GM12872 (cell line): ENCODE measurements at regions not wholly inside any gene's neighbourhood (a gene's known extent, or its start where the extent isn't known, plus 50 kb on each side); places are given as distances from the start of the nearest gene placed in this dataset.

Source experiments
- TF ChIP-seq, protein P1 (sequence below): IDR thresholded peaks from 3 replicates; pipeline ENCODE4 v1.5.1; 2011; ENCODE audit warnings: low read depth, mild to moderate bottlenecking, low read length, moderate library complexity; ENCODE audit not compliant: insufficient read depth

DNA sequence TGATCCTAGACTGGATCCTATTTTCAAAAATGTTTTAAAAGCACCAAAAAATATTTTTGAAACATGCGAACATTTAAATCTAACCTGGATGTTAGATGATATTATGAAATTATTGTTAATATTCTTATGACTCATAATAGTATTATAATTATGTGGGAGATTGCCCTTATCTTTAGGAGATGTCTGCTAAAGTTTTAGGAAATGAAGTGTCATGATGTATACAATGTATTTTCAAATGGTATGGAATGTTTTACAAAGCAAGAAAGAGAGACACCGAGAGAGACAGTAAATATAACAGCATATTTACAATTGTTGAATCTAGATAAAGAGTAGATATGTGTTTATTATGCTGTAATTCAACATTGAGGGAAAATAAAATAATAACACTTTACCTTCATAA is 455.9 kb downstream of the ACTL7B start:
- TF ChIP-seq, protein P1, sequence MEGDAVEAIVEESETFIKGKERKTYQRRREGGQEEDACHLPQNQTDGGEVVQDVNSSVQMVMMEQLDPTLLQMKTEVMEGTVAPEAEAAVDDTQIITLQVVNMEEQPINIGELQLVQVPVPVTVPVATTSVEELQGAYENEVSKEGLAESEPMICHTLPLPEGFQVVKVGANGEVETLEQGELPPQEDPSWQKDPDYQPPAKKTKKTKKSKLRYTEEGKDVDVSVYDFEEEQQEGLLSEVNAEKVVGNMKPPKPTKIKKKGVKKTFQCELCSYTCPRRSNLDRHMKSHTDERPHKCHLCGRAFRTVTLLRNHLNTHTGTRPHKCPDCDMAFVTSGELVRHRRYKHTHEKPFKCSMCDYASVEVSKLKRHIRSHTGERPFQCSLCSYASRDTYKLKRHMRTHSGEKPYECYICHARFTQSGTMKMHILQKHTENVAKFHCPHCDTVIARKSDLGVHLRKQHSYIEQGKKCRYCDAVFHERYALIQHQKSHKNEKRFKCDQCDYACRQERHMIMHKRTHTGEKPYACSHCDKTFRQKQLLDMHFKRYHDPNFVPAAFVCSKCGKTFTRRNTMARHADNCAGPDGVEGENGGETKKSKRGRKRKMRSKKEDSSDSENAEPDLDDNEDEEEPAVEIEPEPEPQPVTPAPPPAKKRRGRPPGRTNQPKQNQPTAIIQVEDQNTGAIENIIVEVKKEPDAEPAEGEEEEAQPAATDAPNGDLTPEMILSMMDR = no peak

DNA sequence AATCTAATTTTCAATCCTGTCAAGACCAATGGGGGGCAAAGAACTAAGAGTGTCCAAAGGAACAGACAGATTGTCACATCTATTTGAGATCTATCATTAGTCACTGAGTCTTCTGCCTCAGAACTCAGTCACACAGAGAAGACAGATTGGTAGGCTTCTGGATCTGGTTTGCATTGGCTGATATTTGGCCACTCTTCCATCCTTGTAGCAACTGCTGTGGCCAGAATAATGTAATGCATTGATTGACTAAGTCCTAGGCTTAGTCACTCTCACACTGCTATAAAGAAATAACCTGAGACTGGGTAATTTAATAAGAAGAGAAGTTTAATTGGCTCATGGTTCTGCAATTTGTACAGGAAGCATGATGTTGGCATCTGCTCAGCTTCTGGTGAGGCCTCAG is 458.5 kb downstream of the ACTL7B start:
- TF ChIP-seq, protein P1 = no peak

DNA sequence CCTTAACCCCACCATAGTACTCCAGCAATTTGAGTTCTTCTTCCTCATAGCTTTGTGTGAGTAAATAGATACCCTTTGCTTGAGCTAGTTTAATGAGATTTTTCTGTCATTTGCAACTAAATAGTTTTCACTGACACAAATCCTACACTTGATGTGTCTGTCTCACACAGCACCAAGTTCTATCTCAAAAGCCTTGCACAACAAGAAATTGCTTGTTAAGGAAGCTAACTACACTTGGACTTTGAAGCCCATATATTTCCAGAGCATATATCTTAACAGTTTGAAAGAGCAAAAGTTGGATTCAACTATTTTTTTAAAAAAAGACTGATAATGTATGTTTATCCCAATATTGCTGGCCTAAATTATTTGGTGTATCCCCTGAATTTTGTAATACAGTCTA is 459.2 kb downstream of the ACTL7B start:
- TF ChIP-seq, protein P1 = no peak

DNA sequence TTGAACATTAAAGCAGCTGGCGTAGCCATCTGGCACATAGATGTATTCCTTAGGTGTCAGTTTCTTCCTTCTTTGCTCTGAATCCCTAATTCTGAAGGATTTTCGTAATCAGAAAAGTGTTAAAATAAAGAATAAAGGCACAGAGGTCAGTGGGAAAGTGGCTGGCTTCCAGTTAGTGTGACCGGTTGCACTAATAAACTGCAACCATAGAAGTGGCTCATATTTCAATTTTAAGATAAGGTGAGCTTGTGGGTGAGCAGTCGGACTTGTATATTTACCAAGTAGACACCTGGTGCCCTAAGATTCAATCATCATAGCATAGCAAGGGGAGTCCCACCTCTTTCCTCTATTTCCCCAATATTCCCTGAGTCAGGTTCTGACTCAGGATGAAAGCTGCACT is 459.6 kb downstream of the ACTL7B start:
- TF ChIP-seq, protein P1 = no peak

DNA sequence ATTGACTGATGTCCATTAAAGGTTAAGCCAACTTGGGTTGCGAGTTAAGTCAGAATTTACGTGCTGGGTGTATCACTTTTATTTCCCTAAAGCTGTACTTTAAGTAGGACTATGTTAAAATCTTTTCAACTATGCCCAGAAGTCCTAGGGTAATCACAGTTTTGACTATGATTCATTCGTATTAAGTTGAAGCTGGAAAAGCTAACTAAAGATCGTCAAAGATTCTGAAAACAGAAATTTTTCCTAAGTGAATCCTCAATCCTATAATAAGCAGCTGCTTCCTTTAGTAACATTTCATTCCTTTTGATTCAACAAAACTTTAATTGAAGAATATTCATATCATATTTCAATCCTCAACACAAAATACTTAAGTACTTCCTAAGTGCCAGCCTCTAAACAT is 460.4 kb downstream of the ACTL7B start:
- TF ChIP-seq, protein P1 = no peak

DNA sequence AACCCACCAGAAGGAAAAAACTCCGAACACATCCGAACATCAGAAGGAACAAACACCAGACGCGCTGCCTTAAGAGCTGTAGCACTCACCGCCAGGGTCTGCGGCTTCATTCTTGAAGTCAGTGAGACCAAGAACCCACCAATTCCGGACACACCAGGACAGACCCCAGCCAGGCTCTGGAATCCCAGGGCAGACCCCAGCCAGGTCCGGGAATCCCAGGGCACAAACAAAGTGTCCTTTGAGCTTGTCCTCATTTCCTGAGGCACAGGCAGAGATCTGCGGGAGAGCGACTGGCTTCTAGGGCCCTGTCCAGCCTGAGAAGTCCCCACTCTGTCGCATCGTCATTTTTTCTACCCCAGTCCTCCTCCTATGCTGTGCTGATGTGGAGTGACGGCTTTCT is 461.1 kb downstream of the ACTL7B start:
- TF ChIP-seq, protein P1 = no peak

DNA sequence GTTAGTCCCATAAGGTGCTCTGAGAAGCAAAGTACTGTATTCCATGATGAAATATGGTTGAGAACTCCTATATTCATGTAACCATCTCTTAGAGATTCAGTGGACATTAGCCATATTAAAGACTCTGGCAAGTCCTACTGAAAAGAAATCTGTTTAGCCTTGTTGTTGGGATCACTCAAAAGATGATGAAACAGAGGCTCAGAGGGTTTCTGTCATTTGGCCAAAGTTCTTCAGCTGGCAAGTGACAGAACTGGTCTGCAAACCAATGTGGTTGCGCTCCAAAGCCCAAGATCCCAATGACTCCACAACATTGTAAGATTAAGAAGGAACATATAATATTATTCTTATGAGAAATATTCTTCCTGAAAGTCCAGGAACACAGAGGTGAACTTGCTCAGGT is 462.9 kb downstream of the ACTL7B start:
- TF ChIP-seq, protein P1 = no peak

DNA sequence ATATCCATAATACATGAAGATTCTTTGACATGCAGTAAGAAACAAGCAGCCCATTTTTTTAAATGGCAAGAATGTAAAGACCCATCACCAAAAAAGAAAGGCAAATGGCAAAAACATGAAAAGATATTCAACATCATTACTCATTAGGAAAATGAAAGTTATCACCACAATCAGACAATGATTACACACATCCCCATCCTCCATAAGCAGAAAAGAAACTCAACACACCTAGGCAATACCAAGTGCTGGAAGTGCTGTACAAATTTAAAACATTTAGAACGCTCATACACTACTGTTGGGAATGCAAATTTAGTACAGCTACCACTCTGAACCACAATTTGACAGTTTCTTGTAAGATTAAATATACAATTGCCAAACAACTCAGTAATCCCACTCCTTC is 466.7 kb downstream of the ACTL7B start:
- TF ChIP-seq, protein P1 = no peak
